ENCODE measurements at regions not wholly inside any gene's neighbourhood (a gene's known extent, or its start where the extent isn't known, plus 50 kb on each side); places are given as distances from the start of the nearest gene placed in this dataset.

GRCh38 chr10:90587561-90587960 lies 270.3 kb downstream of the HTR7 start:
- H3K4me3 ChIP-seq: no peak overlapping the region
- H3K9ac ChIP-seq (ENCODE audit: low read depth in 2 of 2, low read length in 2 of 2): no peak overlapping the region
- no peaks in the 10 kb centered on the region for H3K27me3 ChIP-seq
- intact Hi-C loops (cut with DNase I): no loop called here
- H3K4me1 ChIP-seq: no peaks in the 10 kb centered on the region
- H3K27ac ChIP-seq: no peak overlapping the region
- no peaks in the 10 kb centered on the region for H3K9me3 ChIP-seq
- DNase-seq: no peak
- no peak for TF ChIP-seq CTCF (IDR thresholded peaks at IDR 0.05)
- no peaks in the 10 kb centered on the region for H3K36me3 ChIP-seq

- no peaks in the 10 kb centered on the region for H3K27me3 ChIP-seq
- H3K4me1 ChIP-seq: no peaks in the 10 kb centered on the region
- H3K36me3 ChIP-seq: no peaks in the 10 kb centered on the region
- no peak overlapping the region for H3K9ac ChIP-seq (ENCODE audit: low read depth in 2 of 2, low read length in 2 of 2)
- H3K4me3 ChIP-seq: no peak overlapping the region
- no peak for TF ChIP-seq CTCF (IDR thresholded peaks at IDR 0.05)
- no peak overlapping the region for H3K27ac ChIP-seq
- intact Hi-C loops (cut with DNase I): no loop called here
- DNase-seq: no peak
- H3K9me3 ChIP-seq: no peaks in the 10 kb centered on the region
Measured at GRCh38 chr10:90588222-90588621, 269.6 kb downstream of the HTR7 start.

GRCh38 chr10:90589825-90590224 lies 268.0 kb downstream of the HTR7 start:
- Histone ChIP-seq H3K27me3 (no peaks in the 10 kb centered on the region), H3K27ac (no peak overlapping the region), H3K4me3 (no peak overlapping the region), H3K36me3 (no peaks in the 10 kb centered on the region), H3K9me3 (no peaks in the 10 kb centered on the region), H3K9ac (ENCODE audit: low read depth in 2 of 2, low read length in 2 of 2) (no peak overlapping the region), H3K4me1 (no peaks in the 10 kb centered on the region)
- no peak for TF ChIP-seq CTCF (IDR thresholded peaks at IDR 0.05)
- intact Hi-C loops (cut with DNase I): no loop called here
- DNase-seq: no peak

GRCh38 chr10:90591629-90592028 lies 266.2 kb downstream of the HTR7 start:
- Histone ChIP-seq H3K9me3 (no peaks in the 10 kb centered on the region), H3K4me1 (no peaks in the 10 kb centered on the region), H3K9ac (ENCODE audit: low read depth in 2 of 2, low read length in 2 of 2) (no peak overlapping the region), H3K27ac (no peak overlapping the region), H3K4me3 (no peak overlapping the region), H3K36me3 (no peaks in the 10 kb centered on the region), H3K27me3 (no peaks in the 10 kb centered on the region)
- intact Hi-C loops (cut with DNase I): no loop called here
- TF ChIP-seq CTCF (IDR thresholded peaks at IDR 0.05): no peak
- DNase-seq: no peak

GRCh38 chr10:90592638-90593302 lies 265.1 kb downstream of the HTR7 start:
- intact Hi-C loops (cut with DNase I): no loop called here
- Histone ChIP-seq H3K9ac (ENCODE audit: low read depth in 2 of 2, low read length in 2 of 2) (no peak overlapping the region), H3K9me3 (no peaks in the 10 kb centered on the region), H3K27me3 (no peaks in the 10 kb centered on the region), H3K4me1 (no peaks in the 10 kb centered on the region), H3K4me3 (no peak overlapping the region), H3K27ac (no peak overlapping the region), H3K36me3 (no peaks in the 10 kb centered on the region)
- no peak for DNase-seq
- no peak for TF ChIP-seq CTCF (IDR thresholded peaks at IDR 0.05)
